Vagina (tissue), 2 donors: ENCODE measurements at regions not wholly inside any gene's neighbourhood (a gene's known extent, or its start where the extent isn't known, plus 50 kb on each side); places are given as distances from the start of the nearest gene placed in this dataset.

Experiments used
- DNase-seq, 2 donors: peaks; one replicate each; pipeline ENCODE4 v3.0.0-alpha.2; 2017; ENCODE audit errors: extremely low spot score in 2 of 2
- H3K27ac ChIP-seq: fragments of 200-600 bp; sonication (generic); one replicate; pipeline ENCODE4 v1.5.1; 2019
- H3K27me3 ChIP-seq: fragments of 200-600 bp; sonication (generic); one replicate; pipeline ENCODE4 v1.5.1; 2019
- H3K36me3 ChIP-seq, 2 donors: fragments of 200-600 bp; sonication (generic); one replicate each; pipeline ENCODE4 v1.5.1; 2017 to 2019
- H3K4me1 ChIP-seq: fragments of 200-600 bp; sonication (generic); one replicate; pipeline ENCODE4 v1.5.1; 2019
- H3K4me3 ChIP-seq, 2 donors: fragments of 200-600 bp; sonication (generic); 1 replicate in 1 of 2; 2 replicates in 1 of 2; pipeline ENCODE4 v1.5.1; 2016 to 2019
- H3K9me3 ChIP-seq: fragments of 200-600 bp; sonication (generic); one replicate; pipeline ENCODE4 v1.5.1; 2019
- CTCF ChIP-seq, 3 experiments: fragments of 450-650 bp in 2 of 3; fragments of 200-600 bp in 1 of 3; sonication (generic) in 1 of 3; IDR thresholded peaks; one replicate each; pipeline ENCODE4 v1.5.1; 2017 to 2019; ENCODE audit warnings: antibody characterized with exemption in 3 of 3, mild to moderate bottlenecking in 2 of 3, moderate library complexity in 2 of 3
- POLR2A ChIP-seq, 2 donors: fragments of 450-650 bp; IDR thresholded peaks; one replicate each; pipeline ENCODE4 v1.6.1; 2017; ENCODE audit warnings: antibody characterized with exemption in 2 of 2, mild to moderate bottlenecking in 2 of 2, moderate library complexity in 2 of 2
- POLR2AphosphoS5 ChIP-seq, 2 donors: sonication (generic); formaldehyde crosslinking; IDR thresholded peaks; one replicate each; pipeline ENCODE4 v1.9.0; 2017; ENCODE audit warnings: antibody characterized with exemption in 2 of 2, mild to moderate bottlenecking in 2 of 2, low read depth in 1 of 2; ENCODE audit not compliant: insufficient read depth in 1 of 2
- intact Hi-C: fragments of 100-400 bp; cut with DNase I; formaldehyde crosslinking; loops from one replicate; pipeline ENCODE4 v1.15.1; 2023

- H3K9me3 ChIP-seq, result no peaks in the 10 kb centered on the region
- no peaks in the 10 kb centered on the region for H3K27me3 ChIP-seq
- no peak overlapping the region for H3K27ac ChIP-seq
- intact Hi-C loops, result no loop called here
- DNase-seq, result no peak
- TF ChIP-seq POLR2AphosphoS5 (IDR thresholded peaks at IDR 0.05; ENCODE audit: insufficient read depth in 1 of 2, low read depth in 1 of 2), result no peak
- no peak for TF ChIP-seq POLR2A (IDR thresholded peaks at IDR 0.05)
- TF ChIP-seq CTCF (IDR thresholded peaks at IDR 0.05), result no peak
- no peaks in the 10 kb centered on the region for H3K4me1 ChIP-seq
- no peak overlapping the region for H3K4me3 ChIP-seq
- no peaks in the 10 kb centered on the region for H3K36me3 ChIP-seq
Measured at GRCh38 chr6:152918991-152919390, 63.9 kb downstream of the FBXO5 start.

- Histone ChIP-seq H3K4me1 (no peaks in the 10 kb centered on the region), H3K4me3 (no peak overlapping the region), H3K36me3 (no peaks in the 10 kb centered on the region), H3K27ac (no peak overlapping the region), H3K27me3 (no peaks in the 10 kb centered on the region), H3K9me3 (no peaks in the 10 kb centered on the region)
- intact Hi-C loops, result no loop called here
- DNase-seq, result no peak
- no peak for TF ChIP-seq POLR2AphosphoS5 (IDR thresholded peaks at IDR 0.05; ENCODE audit: insufficient read depth in 1 of 2, low read depth in 1 of 2)
- TF ChIP-seq CTCF (IDR thresholded peaks at IDR 0.05), result no peak
- no peak for TF ChIP-seq POLR2A (IDR thresholded peaks at IDR 0.05)
Measured at GRCh38 chr6:152920016-152920415, 62.8 kb downstream of the FBXO5 start.
